ENCODE measurements at regions not wholly inside any gene's neighbourhood (a gene's known extent, or its start where the extent isn't known, plus 50 kb on each side); places are given as distances from the start of the nearest gene placed in this dataset.
A peak's percentile ranks its signal among the peaks of the same experiment; 100 is the strongest.
"Not testable (repeated sequence)": the region's sequence is repeated elsewhere in the genome, so short reads cannot be mapped to it uniquely, and the experiment has no call there.

- H3K36me3 ChIP-seq (ENCODE audit: control insufficient read depth in 4 of 4, insufficient read depth in 4 of 4, low read length in 4 of 4), result no peaks in the 10 kb centered on the region
- no peaks in the 10 kb centered on the region for H3K27me3 ChIP-seq (ENCODE audit: control insufficient read depth in 3 of 3, insufficient read depth in 3 of 3, low read length in 2 of 3)
- no peak overlapping the region for H3K27ac ChIP-seq (ENCODE audit: low read depth in 1 of 2, low read length in 1 of 2)
- peaks cover 0 to 6% (median 0%) of the 10 kb centered on the region in 5 donors for H3K4me1 ChIP-seq (ENCODE audit: control insufficient read depth in 5 of 5, insufficient read depth in 5 of 5, low read length in 5 of 5)
- no peak for TF ChIP-seq CTCF (IDR thresholded peaks at IDR 0.05; ENCODE audit: control extremely low read depth, extremely low read depth)
- no peaks in the 10 kb centered on the region for H3K9me3 ChIP-seq (ENCODE audit: control insufficient read depth in 4 of 4, insufficient read depth in 3 of 4, low read length in 3 of 4)
- H3K9ac ChIP-seq (ENCODE audit: insufficient read depth in 1 of 2, low read length in 2 of 2), result no peak overlapping the region
- ATAC-seq (ENCODE audit: insufficient read depth, low FRiP score), result no peak
- no peak overlapping the region for H3K4me3 ChIP-seq
- no peak for DNase-seq
- WGBS, 2 donors, result 91 to 92% methylated on average over 6 of the region's 6 CpGs
These were observed 1191.1 kb downstream of the NCAM2 start for GRCh38 chr21:22189278-22189677.

- H3K27me3 ChIP-seq (ENCODE audit: control insufficient read depth in 3 of 3, insufficient read depth in 3 of 3, low read length in 2 of 3), result no peaks in the 10 kb centered on the region
- H3K9ac ChIP-seq (ENCODE audit: insufficient read depth in 1 of 2, low read length in 2 of 2), result no peak overlapping the region
- no peak overlapping the region for H3K4me3 ChIP-seq
- H3K27ac ChIP-seq (ENCODE audit: low read depth in 1 of 2, low read length in 1 of 2), result no peak overlapping the region
- no peaks in the 10 kb centered on the region for H3K36me3 ChIP-seq (ENCODE audit: control insufficient read depth in 4 of 4, insufficient read depth in 4 of 4, low read length in 4 of 4)
- 48 to 53% methylated on average over 1 of the region's 1 CpG for WGBS, 2 donors
- TF ChIP-seq CTCF (IDR thresholded peaks at IDR 0.05; ENCODE audit: control extremely low read depth, extremely low read depth), result no peak
- peaks cover 0 to 6% (median 0%) of the 10 kb centered on the region in 5 donors for H3K4me1 ChIP-seq (ENCODE audit: control insufficient read depth in 5 of 5, insufficient read depth in 5 of 5, low read length in 5 of 5)
- DNase-seq, result peak in 2 of 3 donors; percentile 76 to 85
- ATAC-seq (ENCODE audit: insufficient read depth, low FRiP score), result no peak
- H3K9me3 ChIP-seq (ENCODE audit: control insufficient read depth in 4 of 4, insufficient read depth in 3 of 4, low read length in 3 of 4), result no peaks in the 10 kb centered on the region
These were observed 1193.4 kb downstream of the NCAM2 start for GRCh38 chr21:22191581-22191980.

GRCh38 chr21:22192766-22193165, 1194.6 kb downstream of the NCAM2 start:
- 54 to 76% methylated on average over 2 of the region's 2 CpGs for WGBS, 2 donors
- Histone ChIP-seq H3K9me3 (ENCODE audit: control insufficient read depth in 4 of 4, insufficient read depth in 3 of 4, low read length in 3 of 4) (no peaks in the 10 kb centered on the region), H3K4me3 (no peak overlapping the region), H3K9ac (ENCODE audit: insufficient read depth in 1 of 2, low read length in 2 of 2) (no peak overlapping the region), H3K36me3 (ENCODE audit: control insufficient read depth in 4 of 4, insufficient read depth in 4 of 4, low read length in 4 of 4) (no peaks in the 10 kb centered on the region), H3K4me1 (ENCODE audit: control insufficient read depth in 5 of 5, insufficient read depth in 5 of 5, low read length in 5 of 5) (peaks cover 0 to 6% (median 0%) of the 10 kb centered on the region in 5 donors), H3K27ac (ENCODE audit: low read depth in 1 of 2, low read length in 1 of 2) (no peak overlapping the region), H3K27me3 (ENCODE audit: control insufficient read depth in 3 of 3, insufficient read depth in 3 of 3, low read length in 2 of 3) (no peaks in the 10 kb centered on the region)
- no peak for DNase-seq
- no peak for TF ChIP-seq CTCF (IDR thresholded peaks at IDR 0.05; ENCODE audit: control extremely low read depth, extremely low read depth)
- no peak for ATAC-seq (ENCODE audit: insufficient read depth, low FRiP score)

- WGBS, 2 donors, result 85 to 90% methylated on average over 6 of the region's 6 CpGs
- not testable (repeated sequence) for ATAC-seq (ENCODE audit: insufficient read depth, low FRiP score); H3K27ac ChIP-seq (ENCODE audit: low read depth in 1 of 2, low read length in 1 of 2); H3K27me3 ChIP-seq (ENCODE audit: control insufficient read depth in 3 of 3, insufficient read depth in 3 of 3, low read length in 2 of 3); H3K9me3 ChIP-seq (ENCODE audit: control insufficient read depth in 4 of 4, insufficient read depth in 3 of 4, low read length in 3 of 4); H3K4me1 ChIP-seq (ENCODE audit: control insufficient read depth in 5 of 5, insufficient read depth in 5 of 5, low read length in 5 of 5); DNase-seq; H3K9ac ChIP-seq (ENCODE audit: insufficient read depth in 1 of 2, low read length in 2 of 2); H3K4me3 ChIP-seq; H3K36me3 ChIP-seq (ENCODE audit: control insufficient read depth in 4 of 4, insufficient read depth in 4 of 4, low read length in 4 of 4)
These were observed 1196.8 kb downstream of the NCAM2 start for GRCh38 chr21:22194986-22195385.

All from lung (tissue), 11 donors.